B cell (primary cell): ENCODE measurements at regions not wholly inside any gene's neighbourhood (a gene's known extent, or its start where the extent isn't known, plus 50 kb on each side); places are given as distances from the start of the nearest gene placed in this dataset.

Experiments
- ATAC-seq: fragments of 200-7000 bp; cut with Tn5 transposase; one replicate; pipeline ENCODE4 v1.10.0; 2021; ENCODE audit warnings: low read depth, mild to moderate bottlenecking, moderate number of reproducible peaks, moderate library complexity
- CTCF ChIA-PET: fragments of 350-600 bp; sonication (Branson Sonifier 250); formaldehyde crosslinking; loops from one replicate; lab custom pipeline; 2021; ENCODE audit warnings: antibody characterized with exemption, inconsistent platforms; lab: Charles Lee
- POLR2A ChIA-PET: fragments of 350-600 bp; sonication (Branson Sonifier 250); formaldehyde crosslinking; loops from one replicate; lab custom pipeline; 2021; ENCODE audit warnings: antibody characterized with exemption; lab: Charles Lee
- DNase-seq: peaks from one replicate; pipeline ENCODE4 v3.0.0; 2013
- H2AFZ ChIP-seq: 2 replicates; pipeline ENCODE4 v1.6.1; 2012; ENCODE audit warnings: mild to moderate bottlenecking, low read depth, low read length; ENCODE audit not compliant: insufficient read depth, poor library complexity, severe bottlenecking
- H3K27ac ChIP-seq, 2 donors: 1 replicate in 1 of 2; 2 replicates in 1 of 2; pipeline ENCODE4 v1.5.1; 2012 to 2013; ENCODE audit warnings: low read length in 2 of 2, mild to moderate bottlenecking in 2 of 2, moderate library complexity in 1 of 2
- H3K27me3 ChIP-seq, 4 experiments: fragments of 200-600 bp in 1 of 4; sonication (generic) in 1 of 4; replicated peaks in 1 of 4; 1 replicate in 2 of 4; 2 replicates in 2 of 4; pipeline versions ENCODE4 v1.6.1 to v1.7.0; 2013 to 2016; ENCODE audit warnings: low read length in 3 of 4, mild to moderate bottlenecking in 2 of 4, mixed read lengths in 1 of 4, moderate library complexity in 1 of 4; ENCODE audit not compliant: insufficient read depth in 4 of 4, control insufficient read depth in 3 of 4; ENCODE audit errors: control extremely low read depth in 1 of 4
- H3K36me3 ChIP-seq, 2 experiments: replicated peaks in 1 of 2; 1 replicate in 1 of 2; 2 replicates in 1 of 2; pipeline versions ENCODE4 v1.6.1 to v1.7.1; 2013; ENCODE audit warnings: low read length in 1 of 2; ENCODE audit not compliant: insufficient read depth in 2 of 2, control insufficient read depth in 1 of 2; ENCODE audit errors: control extremely low read depth in 1 of 2, extremely low read depth in 1 of 2
- H3K4me1 ChIP-seq, 2 donors: fragments of 200-600 bp in 1 of 2; sonication (generic) in 1 of 2; 1 replicate in 1 of 2; 2 replicates in 1 of 2; pipeline versions ENCODE4 v1.5.1 to v1.6.1; 2013 to 2017; ENCODE audit warnings: low read length in 2 of 2; ENCODE audit not compliant: control insufficient read depth in 2 of 2, insufficient read depth in 2 of 2
- H3K4me2 ChIP-seq: replicated peaks from 2 replicates; pipeline ENCODE3; 2012; ENCODE audit warnings: mild to moderate bottlenecking, low read depth, low read length; ENCODE audit not compliant: poor library complexity, severe bottlenecking
- H3K4me3 ChIP-seq, 5 experiments: fragments of 200-600 bp in 1 of 5; sonication (generic) in 1 of 5; 1 replicate in 3 of 5; 2 replicates in 2 of 5; pipeline versions ENCODE4 v1.5.1 to v1.7.0; 2011 to 2016; ENCODE audit warnings: low read length in 4 of 5, mild to moderate bottlenecking in 4 of 5, low read depth in 2 of 5, control low read depth in 1 of 5, moderate library complexity in 1 of 5; ENCODE audit not compliant: insufficient read depth in 1 of 5; ENCODE audit errors: control extremely low read depth in 1 of 5, extremely low read depth in 1 of 5
- H3K79me2 ChIP-seq: fragments of 200-600 bp; sonication (generic); one replicate; pipeline ENCODE4 v1.6.0; 2016; ENCODE audit warnings: low read length; ENCODE audit not compliant: control insufficient read depth, insufficient read depth
- H3K9ac ChIP-seq: fragments of 200-600 bp; sonication (generic); 2 replicates; pipeline ENCODE4 v1.6.1; 2017; ENCODE audit warnings: mild to moderate bottlenecking, low read length, moderate library complexity
- H3K9me3 ChIP-seq, 3 donors: one replicate each; pipeline versions ENCODE4 v1.6.1 to v1.7.1; 2013; ENCODE audit warnings: low read length in 2 of 3; ENCODE audit not compliant: control insufficient read depth in 2 of 3, insufficient read depth in 1 of 3; ENCODE audit errors: control extremely low read depth in 1 of 3
- H4K20me1 ChIP-seq: 2 replicates; pipeline ENCODE4 v1.6.0; 2012; ENCODE audit warnings: mild to moderate bottlenecking, low read length; ENCODE audit not compliant: insufficient read depth, control insufficient read depth, poor library complexity, severe bottlenecking
- H3K27ac Mint-ChIP-seq: one replicate; pipeline ENCODE4 v1.8.0; 2021; ENCODE audit warnings: mixed read lengths
- H3K27me3 Mint-ChIP-seq: one replicate; pipeline ENCODE4 v1.8.0; 2021; ENCODE audit warnings: mixed read lengths
- H3K4me1 Mint-ChIP-seq: one replicate; pipeline ENCODE4 v1.8.0; 2021; ENCODE audit warnings: mixed read lengths
- H3K4me3 Mint-ChIP-seq: one replicate; pipeline ENCODE4 v1.8.0; 2021; ENCODE audit warnings: mixed read lengths
- H3K9me3 Mint-ChIP-seq: one replicate; pipeline ENCODE4 v1.8.0; 2022; ENCODE audit warnings: mixed read lengths; ENCODE audit not compliant: insufficient read depth
- EZH2 ChIP-seq: IDR thresholded peaks from 2 replicates; pipeline ENCODE4 v1.6.1; 2012; ENCODE audit warnings: borderline replicate concordance, low read depth, mild to moderate bottlenecking, moderate library complexity, low read length; ENCODE audit not compliant: insufficient read depth, poor library complexity, severe bottlenecking
- WGBS: methylation state at CpG from one replicate; pipeline ENCODE4 v1.1.5; 2013; ENCODE audit warnings: missing lambda C conversion rate; ENCODE audit not compliant: insufficient coverage; 5-methylcytosine and 5-hydroxymethylcytosine counted together
- intact Hi-C: fragments of 100-400 bp; cut with micrococcal nuclease; formaldehyde crosslinking; loops from one replicate; pipeline ENCODE4 v1.10.0; 2022
- TF ChIP-seq, protein P1 (sequence below): fragments of 200-600 bp; IDR thresholded peaks from one replicate; pipeline ENCODE4 v1.8.0; 2022; ENCODE audit warnings: antibody characterized with exemption, mild to moderate bottlenecking

DNA sequence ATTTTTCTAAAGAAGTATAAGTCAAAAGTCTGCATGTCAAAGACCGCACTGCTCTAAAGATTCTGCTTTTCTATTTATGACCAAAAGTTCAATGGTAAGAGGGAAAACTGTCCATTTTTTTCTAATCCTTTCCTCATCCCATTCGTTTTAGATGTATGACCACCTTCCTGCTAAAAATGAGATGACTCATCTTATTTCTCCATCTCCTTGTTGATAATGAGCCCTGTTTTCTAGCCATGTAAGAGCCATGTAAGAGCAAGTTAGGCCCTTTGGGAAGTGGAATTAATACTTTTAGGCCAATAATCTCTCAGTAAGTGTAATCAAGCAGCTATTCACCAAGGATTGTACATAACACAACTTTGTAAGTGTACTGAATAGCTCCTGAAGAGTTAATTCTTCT is 475.6 kb upstream of the B3GALT2 start:
- no peak overlapping the region for H3K4me3 ChIP-seq
- no peaks in the 10 kb centered on the region for H3K27me3 ChIP-seq
- H3K9me3 Mint-ChIP-seq, result no peaks in the 10 kb centered on the region
- peaks cover 0 to 2% (median 0%) of the 10 kb centered on the region in 3 donors for H3K9me3 ChIP-seq
- no CpG with 5 or more reads among the region's 2 CpGs for WGBS
- no peak overlapping the region for H3K9ac ChIP-seq
- no peak overlapping the region for H3K4me3 Mint-ChIP-seq
- TF ChIP-seq, protein P1, sequence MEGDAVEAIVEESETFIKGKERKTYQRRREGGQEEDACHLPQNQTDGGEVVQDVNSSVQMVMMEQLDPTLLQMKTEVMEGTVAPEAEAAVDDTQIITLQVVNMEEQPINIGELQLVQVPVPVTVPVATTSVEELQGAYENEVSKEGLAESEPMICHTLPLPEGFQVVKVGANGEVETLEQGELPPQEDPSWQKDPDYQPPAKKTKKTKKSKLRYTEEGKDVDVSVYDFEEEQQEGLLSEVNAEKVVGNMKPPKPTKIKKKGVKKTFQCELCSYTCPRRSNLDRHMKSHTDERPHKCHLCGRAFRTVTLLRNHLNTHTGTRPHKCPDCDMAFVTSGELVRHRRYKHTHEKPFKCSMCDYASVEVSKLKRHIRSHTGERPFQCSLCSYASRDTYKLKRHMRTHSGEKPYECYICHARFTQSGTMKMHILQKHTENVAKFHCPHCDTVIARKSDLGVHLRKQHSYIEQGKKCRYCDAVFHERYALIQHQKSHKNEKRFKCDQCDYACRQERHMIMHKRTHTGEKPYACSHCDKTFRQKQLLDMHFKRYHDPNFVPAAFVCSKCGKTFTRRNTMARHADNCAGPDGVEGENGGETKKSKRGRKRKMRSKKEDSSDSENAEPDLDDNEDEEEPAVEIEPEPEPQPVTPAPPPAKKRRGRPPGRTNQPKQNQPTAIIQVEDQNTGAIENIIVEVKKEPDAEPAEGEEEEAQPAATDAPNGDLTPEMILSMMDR, result no peak
- TF ChIP-seq EZH2, result no peak
- no peak overlapping the region for H2AFZ ChIP-seq
- H3K27ac Mint-ChIP-seq, result no peak overlapping the region
- H3K79me2 ChIP-seq, result no peaks in the 10 kb centered on the region
- H3K4me1 Mint-ChIP-seq, result no peaks in the 10 kb centered on the region
- intact Hi-C loops, result no loop called here
- H4K20me1 ChIP-seq, result no peaks in the 10 kb centered on the region
- no peak overlapping the region for H3K27ac ChIP-seq
- no peaks in the 10 kb centered on the region for H3K4me1 ChIP-seq
- ATAC-seq (no peak), DNase-seq (no peak)
- H3K4me2 ChIP-seq, result no peak overlapping the region
- H3K27me3 Mint-ChIP-seq, result no peaks in the 10 kb centered on the region
- no peaks in the 10 kb centered on the region for H3K36me3 ChIP-seq
- POLR2A ChIA-PET, result no interaction called here
- CTCF ChIA-PET, result no interaction called here

- CTCF ChIA-PET, result no interaction called here
- WGBS, result no CpG with 5 or more reads among the region's 1 CpG
- intact Hi-C loops, result no loop called here
These were observed 475.0 kb upstream of the B3GALT2 start for GRCh38 chr1:193661385-193661784.

More at GRCh38 chr1:193661385-193661784, 475.0 kb upstream of the B3GALT2 start:
- Histone ChIP-seq H3K79me2 (no peaks in the 10 kb centered on the region), H2AFZ (no peak overlapping the region), H3K27me3 (no peaks in the 10 kb centered on the region), H3K4me2 (no peak overlapping the region), H4K20me1 (no peaks in the 10 kb centered on the region), H3K36me3 (no peaks in the 10 kb centered on the region), H3K4me3 (no peak overlapping the region), H3K9me3 (peaks cover 0 to 2% (median 0%) of the 10 kb centered on the region in 3 donors), H3K27ac (no peak overlapping the region), H3K9ac (no peak overlapping the region), H3K4me1 (no peaks in the 10 kb centered on the region)
- no peak for TF ChIP-seq EZH2
- TF ChIP-seq, protein P1, result no peak
- no peak for ATAC-seq
- H3K9me3 Mint-ChIP-seq, result no peaks in the 10 kb centered on the region
- no peak overlapping the region for H3K4me3 Mint-ChIP-seq
- H3K27me3 Mint-ChIP-seq, result no peaks in the 10 kb centered on the region
- POLR2A ChIA-PET, result no interaction called here
- no peak for DNase-seq
- H3K27ac Mint-ChIP-seq, result no peak overlapping the region
- H3K4me1 Mint-ChIP-seq, result no peaks in the 10 kb centered on the region
